ENCODE measurements at regions not wholly inside any gene's neighbourhood (a gene's known extent, or its start where the extent isn't known, plus 50 kb on each side); places are given as distances from the start of the nearest gene placed in this dataset.

GRCh38 chr4:54909961-54910360, 215.4 kb downstream of the KDR start:
- TF ChIP-seq, protein P1, sequence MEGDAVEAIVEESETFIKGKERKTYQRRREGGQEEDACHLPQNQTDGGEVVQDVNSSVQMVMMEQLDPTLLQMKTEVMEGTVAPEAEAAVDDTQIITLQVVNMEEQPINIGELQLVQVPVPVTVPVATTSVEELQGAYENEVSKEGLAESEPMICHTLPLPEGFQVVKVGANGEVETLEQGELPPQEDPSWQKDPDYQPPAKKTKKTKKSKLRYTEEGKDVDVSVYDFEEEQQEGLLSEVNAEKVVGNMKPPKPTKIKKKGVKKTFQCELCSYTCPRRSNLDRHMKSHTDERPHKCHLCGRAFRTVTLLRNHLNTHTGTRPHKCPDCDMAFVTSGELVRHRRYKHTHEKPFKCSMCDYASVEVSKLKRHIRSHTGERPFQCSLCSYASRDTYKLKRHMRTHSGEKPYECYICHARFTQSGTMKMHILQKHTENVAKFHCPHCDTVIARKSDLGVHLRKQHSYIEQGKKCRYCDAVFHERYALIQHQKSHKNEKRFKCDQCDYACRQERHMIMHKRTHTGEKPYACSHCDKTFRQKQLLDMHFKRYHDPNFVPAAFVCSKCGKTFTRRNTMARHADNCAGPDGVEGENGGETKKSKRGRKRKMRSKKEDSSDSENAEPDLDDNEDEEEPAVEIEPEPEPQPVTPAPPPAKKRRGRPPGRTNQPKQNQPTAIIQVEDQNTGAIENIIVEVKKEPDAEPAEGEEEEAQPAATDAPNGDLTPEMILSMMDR (conservative IDR thresholded peaks at IDR 0.05; ENCODE audit: low read depth, low read length) = no peak
- no peak overlapping the region for H3K4me3 ChIP-seq (ENCODE audit: low read depth, low read length)
- no peak for DNase-seq (ENCODE audit: low read depth)

DNA sequence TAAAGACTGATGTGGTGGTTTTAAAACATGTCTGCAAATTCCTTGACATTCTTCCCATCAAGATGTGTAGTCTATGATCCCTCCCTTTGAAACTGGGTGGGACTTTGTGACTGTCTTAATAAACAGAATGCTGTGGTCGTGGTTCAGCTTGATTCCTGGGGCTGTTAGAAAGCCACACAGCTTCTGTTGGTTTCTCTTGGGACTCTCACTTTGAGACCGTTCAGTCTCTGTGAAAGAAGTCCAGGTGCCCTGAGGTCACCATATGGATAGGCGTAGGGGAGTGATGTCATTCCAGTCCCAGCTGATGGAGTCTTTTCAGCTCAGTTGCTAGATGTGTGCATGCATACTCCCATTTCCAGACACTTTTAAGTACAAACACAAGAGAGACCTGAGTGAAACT, 216.6 kb downstream of the KDR start:
- no peak for DNase-seq (ENCODE audit: low read depth)
- H3K4me3 ChIP-seq (ENCODE audit: low read depth, low read length) = no peak overlapping the region
- TF ChIP-seq, protein P1 (conservative IDR thresholded peaks at IDR 0.05; ENCODE audit: low read depth, low read length) = no peak

GRCh38 chr4:54904953-54905352, 220.4 kb downstream of the KDR start:
- TF ChIP-seq, protein P1 (conservative IDR thresholded peaks at IDR 0.05; ENCODE audit: low read depth, low read length) = no peak
- no peak for DNase-seq (ENCODE audit: low read depth)
- no peak overlapping the region for H3K4me3 ChIP-seq (ENCODE audit: low read depth, low read length)

DNA sequence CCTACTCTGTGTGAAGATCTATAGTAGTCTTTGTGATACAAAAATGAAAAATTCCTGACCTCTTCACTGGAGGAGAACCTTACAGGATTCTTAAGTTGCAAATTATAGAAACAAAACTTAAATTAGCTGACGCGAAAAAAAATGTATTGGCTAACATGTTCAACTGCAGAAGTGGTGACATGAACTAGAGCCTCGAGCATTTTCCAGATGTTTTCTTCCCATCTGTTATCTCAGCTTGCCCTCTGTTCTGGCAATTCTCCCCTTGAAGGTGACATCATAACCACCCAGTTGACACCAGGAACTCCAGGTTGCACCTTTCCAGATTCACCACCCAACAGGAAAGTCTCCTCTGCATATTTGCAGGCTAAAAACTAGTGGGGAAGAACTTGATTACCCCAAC, 222.4 kb downstream of the KDR start:
- no peak for DNase-seq (ENCODE audit: low read depth)
- TF ChIP-seq, protein P1 (conservative IDR thresholded peaks at IDR 0.05; ENCODE audit: low read depth, low read length) = no peak
- no peak overlapping the region for H3K4me3 ChIP-seq (ENCODE audit: low read depth, low read length)

- no peak overlapping the region for H3K4me3 ChIP-seq (ENCODE audit: low read depth, low read length)
- TF ChIP-seq, protein P1 (conservative IDR thresholded peaks at IDR 0.05; ENCODE audit: low read depth, low read length) = no peak
- DNase-seq (ENCODE audit: low read depth) = peak; percentile 23
Observed at GRCh38 chr4:54902271-54902670, 223.1 kb downstream of the KDR start.

DNA sequence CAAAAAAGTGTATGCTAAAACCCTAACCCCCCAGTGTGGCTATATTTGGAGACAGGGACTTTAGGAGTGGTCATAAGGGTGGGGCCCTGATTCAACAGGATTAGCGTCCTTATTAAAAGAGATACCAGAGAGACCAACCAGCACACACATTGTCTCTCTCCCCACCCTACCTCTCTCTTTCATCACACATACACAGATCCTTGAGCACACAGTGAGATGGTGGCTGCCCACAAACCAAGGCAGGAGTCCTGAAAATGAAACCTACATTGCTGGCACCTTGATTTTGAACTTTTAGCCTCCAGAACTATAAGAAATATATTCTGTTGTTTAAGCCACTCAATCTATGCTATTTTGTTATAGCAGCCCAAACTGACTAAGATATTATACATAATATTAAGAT, 224.2 kb downstream of the KDR start:
- DNase-seq (ENCODE audit: low read depth) = no peak
- H3K4me3 ChIP-seq (ENCODE audit: low read depth, low read length) = no peak overlapping the region
- TF ChIP-seq, protein P1 (conservative IDR thresholded peaks at IDR 0.05; ENCODE audit: low read depth, low read length) = no peak

GRCh38 chr4:54898656-54899340, 226.6 kb downstream of the KDR start:
- TF ChIP-seq, protein P1 (conservative IDR thresholded peaks at IDR 0.05; ENCODE audit: low read depth, low read length) = no peak
- no peak overlapping the region for H3K4me3 ChIP-seq (ENCODE audit: low read depth, low read length)
- peak; percentile 14 for DNase-seq (ENCODE audit: low read depth)
